ENCODE measurements at regions not wholly inside any gene's neighbourhood (a gene's known extent, or its start where the extent isn't known, plus 50 kb on each side); places are given as distances from the start of the nearest gene placed in this dataset.

GRCh38 chr17:13909901-13910519 is 159.3 kb upstream of the COX10 start:
- TF ChIP-seq CTCF (IDR thresholded peaks at IDR 0.05) (no peak), POLR2A (IDR thresholded peaks at IDR 0.05) (no peak)

Data from thyroid gland (tissue), 4 donors.